ENCODE measurements at regions not wholly inside any gene's neighbourhood (a gene's known extent, or its start where the extent isn't known, plus 50 kb on each side); places are given as distances from the start of the nearest gene placed in this dataset.

- Mint-ChIP-seq H3K36me3 (no peaks in the 10 kb centered on the region), H3K9me3 (no peaks in the 10 kb centered on the region), H3K4me1 (no peaks in the 10 kb centered on the region), H3K4me3 (no peak overlapping the region), H3K27me3 (peaks cover 0 to 8% of the 10 kb centered on the region in 2 donors), H3K27ac (no peak overlapping the region)
- ChIA-PET POLR2A (no interaction called here), CTCF (no interaction called here)
- 80% methylated on average over 2 of the region's 5 CpGs for WGBS (ENCODE audit: insufficient coverage)
- Histone ChIP-seq H3K4me3 (ENCODE audit: control insufficient read depth in 1 of 2, extremely low read depth in 1 of 2, low read length in 1 of 2) (no peak overlapping the region), H3K4me1 (ENCODE audit: control insufficient read depth in 1 of 2, extremely low read depth in 1 of 2, insufficient read depth in 2 of 2, low read length in 2 of 2) (no peaks in the 10 kb centered on the region), H3K27ac (ENCODE audit: low read length) (no peak overlapping the region), H3K27me3 (replicated peaks in 1 of 2; ENCODE audit: control insufficient read depth in 2 of 2, extremely low read depth in 1 of 2, insufficient read depth in 2 of 2, low read length in 1 of 2) (peaks cover 0 to 13% of the 10 kb centered on the region in 2 experiments), H3K9me3 (no peaks in the 10 kb centered on the region), H3K36me3 (ENCODE audit: control insufficient read depth in 2 of 2, extremely low read depth in 1 of 2, insufficient read depth in 1 of 2, low read length in 1 of 2) (no peaks in the 10 kb centered on the region)
- no peak for DNase-seq
- no peak for ATAC-seq (replicated peaks in 1 of 4)
These were observed 133.2 kb downstream of the MRPL14 start for GRCh38 chr6:43993881-43994523.

- peaks cover 0 to 5% of the 10 kb centered on the region in 2 donors for H3K27me3 Mint-ChIP-seq
- 43% methylated on average over 1 of the region's 6 CpGs for WGBS (ENCODE audit: insufficient coverage)
- no peaks in the 10 kb centered on the region for H3K36me3 Mint-ChIP-seq
- POLR2A ChIA-PET, result no interaction called here
- Histone ChIP-seq H3K27me3 (replicated peaks in 1 of 2; ENCODE audit: control insufficient read depth in 2 of 2, extremely low read depth in 1 of 2, insufficient read depth in 2 of 2, low read length in 1 of 2) (peaks cover 0 to 17% of the 10 kb centered on the region in 2 experiments), H3K9me3 (no peaks in the 10 kb centered on the region), H3K4me3 (ENCODE audit: control insufficient read depth in 1 of 2, extremely low read depth in 1 of 2, low read length in 1 of 2) (no peak overlapping the region), H3K36me3 (ENCODE audit: control insufficient read depth in 2 of 2, extremely low read depth in 1 of 2, insufficient read depth in 1 of 2, low read length in 1 of 2) (no peaks in the 10 kb centered on the region), H3K4me1 (ENCODE audit: control insufficient read depth in 1 of 2, extremely low read depth in 1 of 2, insufficient read depth in 2 of 2, low read length in 2 of 2) (no peaks in the 10 kb centered on the region), H3K27ac (ENCODE audit: low read length) (no peak overlapping the region)
- no peak overlapping the region for H3K27ac Mint-ChIP-seq
- no peak overlapping the region for H3K4me3 Mint-ChIP-seq
- CTCF ChIA-PET, result no interaction called here
- no peaks in the 10 kb centered on the region for H3K4me1 Mint-ChIP-seq
- H3K9me3 Mint-ChIP-seq, result no peaks in the 10 kb centered on the region
- ATAC-seq (replicated peaks in 1 of 4) (no peak), DNase-seq (no peak)
These were observed 134.2 kb downstream of the MRPL14 start for GRCh38 chr6:43992783-43993644.

- Mint-ChIP-seq H3K27me3 (peaks cover 0 to 6% of the 10 kb centered on the region in 2 donors), H3K27ac (no peak overlapping the region), H3K36me3 (no peaks in the 10 kb centered on the region), H3K9me3 (no peaks in the 10 kb centered on the region), H3K4me1 (no peaks in the 10 kb centered on the region), H3K4me3 (no peak overlapping the region)
- DNase-seq (no peak), ATAC-seq (replicated peaks in 1 of 4) (no peak)
- POLR2A ChIA-PET, result interaction anchor here in 1 of 2 donors (0.5 kb wide), 1 partner anchor 1072 kb away, joined by 6 read pairs; no protein-coding TSS in a partner anchor
- Histone ChIP-seq H3K4me1 (ENCODE audit: control insufficient read depth in 1 of 2, extremely low read depth in 1 of 2, insufficient read depth in 2 of 2, low read length in 2 of 2) (no peaks in the 10 kb centered on the region), H3K27me3 (replicated peaks in 1 of 2; ENCODE audit: control insufficient read depth in 2 of 2, extremely low read depth in 1 of 2, insufficient read depth in 2 of 2, low read length in 1 of 2) (peaks cover 0 to 25% of the 10 kb centered on the region in 2 experiments), H3K9me3 (no peaks in the 10 kb centered on the region), H3K27ac (ENCODE audit: low read length) (no peak overlapping the region), H3K4me3 (ENCODE audit: control insufficient read depth in 1 of 2, extremely low read depth in 1 of 2, low read length in 1 of 2) (no peak overlapping the region), H3K36me3 (ENCODE audit: control insufficient read depth in 2 of 2, extremely low read depth in 1 of 2, insufficient read depth in 1 of 2, low read length in 1 of 2) (no peaks in the 10 kb centered on the region)
- CTCF ChIA-PET, result no interaction called here
- 71% methylated on average over 3 of the region's 4 CpGs for WGBS (ENCODE audit: insufficient coverage)
These were observed 135.1 kb downstream of the MRPL14 start for GRCh38 chr6:43992126-43992663.

- peaks cover 0 to 13% of the 10 kb centered on the region in 2 donors for H3K27me3 Mint-ChIP-seq
- H3K4me1 Mint-ChIP-seq, result no peaks in the 10 kb centered on the region
- peaks cover 0 to 32% of the 10 kb centered on the region in 2 experiments for H3K27me3 ChIP-seq (replicated peaks in 1 of 2; ENCODE audit: control insufficient read depth in 2 of 2, extremely low read depth in 1 of 2, insufficient read depth in 2 of 2, low read length in 1 of 2)
- H3K36me3 Mint-ChIP-seq, result no peaks in the 10 kb centered on the region
- H3K27ac ChIP-seq (ENCODE audit: low read length), result no peak overlapping the region
- ChIA-PET POLR2A (no interaction called here), CTCF (interaction anchor here (0.5 to 0.6 kb wide), 2 partner anchors 87 to 229 kb away, joined by 5 to 6 read pairs; no protein-coding TSS in a partner anchor)
- no peaks in the 10 kb centered on the region for H3K4me1 ChIP-seq (ENCODE audit: control insufficient read depth in 1 of 2, extremely low read depth in 1 of 2, insufficient read depth in 2 of 2, low read length in 2 of 2)
- no peak overlapping the region for H3K4me3 Mint-ChIP-seq
- no peaks in the 10 kb centered on the region for H3K9me3 ChIP-seq
- no peaks in the 10 kb centered on the region for H3K9me3 Mint-ChIP-seq
- DNase-seq, result no peak
- no peak for ATAC-seq (replicated peaks in 1 of 4)
- WGBS (ENCODE audit: insufficient coverage), result 68% methylated on average over 12 of the region's 18 CpGs
- no peak overlapping the region for H3K4me3 ChIP-seq (ENCODE audit: control insufficient read depth in 1 of 2, extremely low read depth in 1 of 2, low read length in 1 of 2)
- no peak overlapping the region for H3K27ac Mint-ChIP-seq
- H3K36me3 ChIP-seq (ENCODE audit: control insufficient read depth in 2 of 2, extremely low read depth in 1 of 2, insufficient read depth in 1 of 2, low read length in 1 of 2), result no peaks in the 10 kb centered on the region
These were observed 136.3 kb downstream of the MRPL14 start for GRCh38 chr6:43990627-43991619.

GRCh38 chr6:43990275-43990626, 137.0 kb downstream of the MRPL14 start:
- H3K27ac Mint-ChIP-seq, result no peak overlapping the region
- H3K9me3 ChIP-seq, result no peaks in the 10 kb centered on the region
- H3K27me3 ChIP-seq (replicated peaks in 1 of 2; ENCODE audit: control insufficient read depth in 2 of 2, extremely low read depth in 1 of 2, insufficient read depth in 2 of 2, low read length in 1 of 2), result peaks cover 0 to 35% of the 10 kb centered on the region in 2 experiments
- no peaks in the 10 kb centered on the region for H3K4me1 ChIP-seq (ENCODE audit: control insufficient read depth in 1 of 2, extremely low read depth in 1 of 2, insufficient read depth in 2 of 2, low read length in 2 of 2)
- DNase-seq (no peak), ATAC-seq (replicated peaks in 1 of 4) (no peak)
- H3K36me3 Mint-ChIP-seq, result no peaks in the 10 kb centered on the region
- POLR2A ChIA-PET, result no interaction called here
- no peaks in the 10 kb centered on the region for H3K9me3 Mint-ChIP-seq
- no peaks in the 10 kb centered on the region for H3K36me3 ChIP-seq (ENCODE audit: control insufficient read depth in 2 of 2, extremely low read depth in 1 of 2, insufficient read depth in 1 of 2, low read length in 1 of 2)
- peaks cover 0 to 13% of the 10 kb centered on the region in 2 donors for H3K27me3 Mint-ChIP-seq
- 69% methylated on average over 8 of the region's 9 CpGs for WGBS (ENCODE audit: insufficient coverage)
- CTCF ChIA-PET, result no interaction called here
- no peak overlapping the region for H3K4me3 ChIP-seq (ENCODE audit: control insufficient read depth in 1 of 2, extremely low read depth in 1 of 2, low read length in 1 of 2)
- H3K4me1 Mint-ChIP-seq, result no peaks in the 10 kb centered on the region
- no peak overlapping the region for H3K4me3 Mint-ChIP-seq
- no peak overlapping the region for H3K27ac ChIP-seq (ENCODE audit: low read length)

GRCh38 chr6:43989581-43990146, 137.6 kb downstream of the MRPL14 start:
- H3K4me1 Mint-ChIP-seq, result no peaks in the 10 kb centered on the region
- POLR2A ChIA-PET, result no interaction called here
- H3K27me3 Mint-ChIP-seq, result peaks cover 0 to 14% of the 10 kb centered on the region in 2 donors
- CTCF ChIA-PET, result no interaction called here
- 95% methylated on average over 4 of the region's 10 CpGs for WGBS (ENCODE audit: insufficient coverage)
- Histone ChIP-seq H3K27me3 (replicated peaks in 1 of 2; ENCODE audit: control insufficient read depth in 2 of 2, extremely low read depth in 1 of 2, insufficient read depth in 2 of 2, low read length in 1 of 2) (peaks cover 0 to 40% of the 10 kb centered on the region in 2 experiments), H3K27ac (ENCODE audit: low read length) (no peak overlapping the region), H3K36me3 (ENCODE audit: control insufficient read depth in 2 of 2, extremely low read depth in 1 of 2, insufficient read depth in 1 of 2, low read length in 1 of 2) (no peaks in the 10 kb centered on the region), H3K9me3 (no peaks in the 10 kb centered on the region), H3K4me3 (ENCODE audit: control insufficient read depth in 1 of 2, extremely low read depth in 1 of 2, low read length in 1 of 2) (no peak overlapping the region), H3K4me1 (ENCODE audit: control insufficient read depth in 1 of 2, extremely low read depth in 1 of 2, insufficient read depth in 2 of 2, low read length in 2 of 2) (no peaks in the 10 kb centered on the region)
- no peaks in the 10 kb centered on the region for H3K36me3 Mint-ChIP-seq
- H3K27ac Mint-ChIP-seq, result no peak overlapping the region
- DNase-seq (no peak), ATAC-seq (replicated peaks in 1 of 4) (no peak)
- no peak overlapping the region for H3K4me3 Mint-ChIP-seq
- no peaks in the 10 kb centered on the region for H3K9me3 Mint-ChIP-seq
